Neural crest cell (in vitro differentiated cells): ENCODE measurements at regions not wholly inside any gene's neighbourhood (a gene's known extent, or its start where the extent isn't known, plus 50 kb on each side); places are given as distances from the start of the nearest gene placed in this dataset.
A peak's percentile ranks its signal among the peaks of the same experiment; 100 is the strongest.

ENCODE experiments used
- DNase-seq: peaks from one replicate; pipeline ENCODE4 v3.0.0; 2021; ENCODE audit warnings: low read depth, mixed read lengths, low spot score
- H3K27ac Mint-ChIP-seq: one replicate; pipeline ENCODE4 v1.8.0; 2021; ENCODE audit warnings: mild to moderate bottlenecking, mixed read lengths; ENCODE audit not compliant: unreplicated experiment
- H3K27me3 Mint-ChIP-seq: 2 replicates; pipeline ENCODE4 v1.8.0; 2021; ENCODE audit warnings: low read depth, mild to moderate bottlenecking, mixed read lengths
- H3K36me3 Mint-ChIP-seq: 2 replicates; pipeline ENCODE4 v1.8.0; 2021; ENCODE audit warnings: low read depth, mild to moderate bottlenecking, mixed read lengths
- H3K4me1 Mint-ChIP-seq: 2 replicates; pipeline ENCODE4 v1.8.0; 2021; ENCODE audit warnings: mixed read lengths
- H3K4me3 Mint-ChIP-seq: one replicate; pipeline ENCODE4 v1.8.0; 2021; ENCODE audit warnings: mild to moderate bottlenecking, mixed read lengths
- H3K9me3 Mint-ChIP-seq: 2 replicates; pipeline ENCODE4 v1.8.0; 2021; ENCODE audit warnings: mixed read lengths
- TF ChIP-seq, protein P1 (sequence below): fragments of 200-600 bp; sonication (generic); conservative IDR thresholded peaks from 2 replicates; pipeline ENCODE4 v1.5.0; 2021; ENCODE audit warnings: antibody characterized with exemption, mild to moderate bottlenecking

DNA sequence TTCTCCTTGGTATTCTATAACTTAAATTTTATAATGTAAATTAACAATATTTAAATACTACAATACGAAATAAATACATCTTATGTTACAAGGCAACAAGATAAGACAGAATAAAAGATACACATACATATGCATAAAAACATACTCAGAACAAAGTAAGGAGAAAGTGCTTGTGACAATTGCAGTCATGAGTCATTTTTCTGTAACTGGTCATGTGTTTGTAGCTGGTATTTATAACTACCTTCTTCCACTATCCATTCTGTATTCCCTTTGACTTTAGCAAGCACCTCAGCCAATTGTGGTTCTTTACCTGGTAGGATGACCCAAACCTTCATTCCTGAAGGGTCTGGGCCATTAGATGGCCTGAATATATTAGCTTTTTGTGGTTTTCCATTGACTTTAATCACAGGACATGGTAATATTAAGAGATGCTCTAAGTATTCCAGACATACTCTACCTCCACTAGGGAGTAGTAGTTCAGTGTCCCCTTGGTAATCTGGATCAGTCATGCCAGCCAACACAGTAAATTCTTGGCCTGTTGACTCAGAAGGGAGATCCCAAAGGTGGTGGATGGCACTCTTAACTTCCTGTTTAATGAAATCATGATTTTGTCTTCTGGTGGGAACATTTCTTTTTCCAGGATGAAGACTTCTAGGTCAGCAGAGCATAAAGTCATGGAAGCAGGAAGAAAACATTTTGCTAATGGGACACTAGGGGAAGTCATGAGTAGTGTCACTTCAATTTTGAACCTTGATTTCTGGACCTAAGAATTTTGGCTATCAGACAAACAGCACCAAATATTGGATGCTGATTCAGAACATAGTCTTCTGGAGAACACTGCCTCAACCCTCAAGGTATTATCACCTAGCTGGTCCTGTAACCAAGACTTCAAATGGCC lies 733.7 kb upstream of the IGFBP3 start:
- no peaks in the 10 kb centered on the region for H3K27me3 Mint-ChIP-seq
- TF ChIP-seq, protein P1, sequence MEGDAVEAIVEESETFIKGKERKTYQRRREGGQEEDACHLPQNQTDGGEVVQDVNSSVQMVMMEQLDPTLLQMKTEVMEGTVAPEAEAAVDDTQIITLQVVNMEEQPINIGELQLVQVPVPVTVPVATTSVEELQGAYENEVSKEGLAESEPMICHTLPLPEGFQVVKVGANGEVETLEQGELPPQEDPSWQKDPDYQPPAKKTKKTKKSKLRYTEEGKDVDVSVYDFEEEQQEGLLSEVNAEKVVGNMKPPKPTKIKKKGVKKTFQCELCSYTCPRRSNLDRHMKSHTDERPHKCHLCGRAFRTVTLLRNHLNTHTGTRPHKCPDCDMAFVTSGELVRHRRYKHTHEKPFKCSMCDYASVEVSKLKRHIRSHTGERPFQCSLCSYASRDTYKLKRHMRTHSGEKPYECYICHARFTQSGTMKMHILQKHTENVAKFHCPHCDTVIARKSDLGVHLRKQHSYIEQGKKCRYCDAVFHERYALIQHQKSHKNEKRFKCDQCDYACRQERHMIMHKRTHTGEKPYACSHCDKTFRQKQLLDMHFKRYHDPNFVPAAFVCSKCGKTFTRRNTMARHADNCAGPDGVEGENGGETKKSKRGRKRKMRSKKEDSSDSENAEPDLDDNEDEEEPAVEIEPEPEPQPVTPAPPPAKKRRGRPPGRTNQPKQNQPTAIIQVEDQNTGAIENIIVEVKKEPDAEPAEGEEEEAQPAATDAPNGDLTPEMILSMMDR = no peak
- H3K4me1 Mint-ChIP-seq = no peaks in the 10 kb centered on the region
- DNase-seq = no peak
- H3K4me3 Mint-ChIP-seq = no peak overlapping the region
- peaks cover 8% of the 10 kb centered on the region for H3K9me3 Mint-ChIP-seq
- H3K27ac Mint-ChIP-seq = no peak overlapping the region
- H3K36me3 Mint-ChIP-seq = peaks cover 4% of the 10 kb centered on the region

DNA sequence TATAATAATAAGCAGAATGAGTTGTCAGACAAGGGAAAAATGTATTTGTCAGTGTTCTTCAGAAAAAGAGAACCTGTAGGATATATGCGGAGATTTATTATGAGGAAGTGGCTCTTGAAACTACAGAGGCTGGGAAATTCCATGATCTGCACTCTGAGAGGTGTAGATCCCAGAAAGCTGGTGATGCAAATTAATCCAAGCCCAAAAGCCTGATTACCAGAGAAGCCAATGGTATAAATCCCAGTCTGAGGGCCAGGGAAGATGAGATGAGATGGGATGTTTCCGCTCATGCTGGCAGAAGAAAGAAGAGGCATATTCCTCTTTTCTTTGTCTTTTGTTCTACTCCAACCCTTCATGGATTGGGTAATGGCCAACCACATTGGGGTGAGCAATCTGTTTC lies 732.8 kb upstream of the IGFBP3 start:
- Mint-ChIP-seq H3K36me3 (peaks cover 7% of the 10 kb centered on the region), H3K4me1 (no peaks in the 10 kb centered on the region), H3K27me3 (no peaks in the 10 kb centered on the region), H3K27ac (no peak overlapping the region), H3K9me3 (peaks cover 6% of the 10 kb centered on the region), H3K4me3 (no peak overlapping the region)
- DNase-seq = no peak
- TF ChIP-seq, protein P1 = no peak

DNA sequence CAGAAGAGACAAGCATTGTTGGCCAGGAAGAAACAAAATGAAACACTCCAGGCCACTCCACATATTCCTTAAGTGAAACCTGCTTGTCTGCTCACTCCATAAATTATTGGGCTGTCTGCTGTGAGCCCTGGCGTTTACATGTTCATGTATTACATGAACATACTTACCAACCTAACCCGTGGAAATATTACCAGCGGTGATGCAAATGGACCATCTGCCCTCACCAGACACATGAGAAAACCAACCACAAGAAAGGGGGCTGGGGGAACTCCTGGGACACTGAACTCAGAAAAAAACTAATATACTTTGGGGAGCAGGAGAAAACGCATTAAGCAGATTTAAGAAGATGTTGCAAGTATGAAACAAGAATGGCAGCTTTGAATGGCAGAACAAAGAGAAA lies 731.2 kb upstream of the IGFBP3 start:
- DNase-seq = no peak
- Mint-ChIP-seq H3K27ac (no peak overlapping the region), H3K9me3 (no peaks in the 10 kb centered on the region), H3K27me3 (no peaks in the 10 kb centered on the region), H3K36me3 (peaks cover 6% of the 10 kb centered on the region), H3K4me1 (no peaks in the 10 kb centered on the region), H3K4me3 (no peak overlapping the region)
- TF ChIP-seq, protein P1 = no peak

DNA sequence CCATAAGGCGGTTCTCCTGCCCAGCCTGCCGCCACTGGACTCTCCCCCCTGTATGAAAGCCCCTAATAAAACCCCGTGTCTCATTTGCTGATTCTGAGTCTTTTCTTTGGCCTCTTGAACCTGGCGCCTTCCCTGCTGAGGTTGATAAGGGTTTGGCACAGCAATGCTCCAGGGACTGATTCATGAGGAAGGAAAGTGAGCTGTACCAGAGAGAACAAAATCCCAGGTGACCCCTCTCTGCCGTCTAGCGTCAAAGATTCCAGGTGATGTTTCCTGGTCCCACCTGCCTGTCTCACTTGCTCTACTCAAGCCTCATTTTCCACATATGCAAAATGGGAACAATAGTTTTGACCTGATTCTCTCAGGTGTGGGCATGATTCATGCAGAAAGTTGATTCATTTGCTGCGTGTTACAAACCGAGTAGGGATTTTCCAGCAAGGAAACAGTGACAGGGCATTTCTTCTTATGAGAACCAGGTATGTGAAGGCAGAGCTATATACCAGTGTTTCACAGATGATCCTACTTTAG lies 730.6 kb upstream of the IGFBP3 start:
- peak overlapping the region; percentile 75 for H3K27ac Mint-ChIP-seq
- H3K36me3 Mint-ChIP-seq = peaks cover 6% of the 10 kb centered on the region
- H3K4me1 Mint-ChIP-seq = no peaks in the 10 kb centered on the region
- H3K4me3 Mint-ChIP-seq = no peak overlapping the region
- TF ChIP-seq, protein P1 = no peak
- no peaks in the 10 kb centered on the region for H3K27me3 Mint-ChIP-seq
- peaks cover 3% of the 10 kb centered on the region for H3K9me3 Mint-ChIP-seq
- no peak for DNase-seq

DNA sequence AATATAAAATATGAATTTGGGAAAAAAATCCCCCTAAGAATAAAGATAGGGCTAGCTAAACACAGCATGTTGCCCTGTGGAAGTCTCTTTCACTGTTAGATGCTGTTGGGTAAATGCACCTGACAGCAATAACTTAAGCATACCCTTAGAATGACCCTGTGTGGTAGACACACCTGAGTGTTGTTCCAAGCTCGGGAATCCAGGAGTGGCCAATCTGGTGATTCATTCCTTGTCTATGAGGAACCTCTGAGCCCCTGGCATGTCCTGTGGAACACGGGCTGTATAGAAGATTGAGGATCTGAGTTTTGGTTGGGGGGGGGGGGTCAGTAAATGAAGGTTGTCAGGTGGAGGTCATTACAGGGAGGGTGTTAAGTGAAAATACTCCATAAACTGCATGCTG lies 730.0 kb upstream of the IGFBP3 start:
- Mint-ChIP-seq H3K36me3 (peaks cover 6% of the 10 kb centered on the region), H3K4me3 (no peak overlapping the region), H3K9me3 (peaks cover 3% of the 10 kb centered on the region), H3K27ac (no peak overlapping the region), H3K4me1 (peaks cover 1% of the 10 kb centered on the region), H3K27me3 (no peaks in the 10 kb centered on the region)
- TF ChIP-seq, protein P1 = no peak
- DNase-seq = no peak
